Mesothelial cell of epicardium (in vitro differentiated cells): ENCODE measurements at regions not wholly inside any gene's neighbourhood (a gene's known extent, or its start where the extent isn't known, plus 50 kb on each side); places are given as distances from the start of the nearest gene placed in this dataset.

ENCODE experiments used
- DNase-seq, 2 experiments: peaks; one replicate each; pipeline ENCODE4 v3.0.0; 2021; ENCODE audit warnings: low spot score in 2 of 2; ENCODE audit not compliant: unreplicated experiment in 2 of 2
- H3K27ac Mint-ChIP-seq: 2 replicates; pipeline ENCODE4 v1.8.0; 2021; ENCODE audit warnings: mixed read lengths
- H3K27me3 Mint-ChIP-seq: 2 replicates; pipeline ENCODE4 v1.8.0; 2021; ENCODE audit warnings: low read depth, mixed read lengths
- H3K36me3 Mint-ChIP-seq: 2 replicates; pipeline ENCODE4 v1.8.0; 2021; ENCODE audit warnings: mixed read lengths
- H3K4me1 Mint-ChIP-seq: 2 replicates; pipeline ENCODE4 v1.8.0; 2021; ENCODE audit warnings: mixed read lengths
- H3K4me3 Mint-ChIP-seq: 2 replicates; pipeline ENCODE4 v1.8.0; 2021; ENCODE audit warnings: mild to moderate bottlenecking, moderate library complexity, mixed read lengths
- H3K9me3 Mint-ChIP-seq: 2 replicates; pipeline ENCODE4 v1.8.0; 2021; ENCODE audit warnings: mixed read lengths
- TF ChIP-seq, protein P1 (sequence below): fragments of 200-600 bp; sonication (generic); IDR thresholded peaks from one replicate; pipeline ENCODE4 v1.5.0; 2021; ENCODE audit warnings: antibody characterized with exemption; ENCODE audit not compliant: unreplicated experiment

DNA sequence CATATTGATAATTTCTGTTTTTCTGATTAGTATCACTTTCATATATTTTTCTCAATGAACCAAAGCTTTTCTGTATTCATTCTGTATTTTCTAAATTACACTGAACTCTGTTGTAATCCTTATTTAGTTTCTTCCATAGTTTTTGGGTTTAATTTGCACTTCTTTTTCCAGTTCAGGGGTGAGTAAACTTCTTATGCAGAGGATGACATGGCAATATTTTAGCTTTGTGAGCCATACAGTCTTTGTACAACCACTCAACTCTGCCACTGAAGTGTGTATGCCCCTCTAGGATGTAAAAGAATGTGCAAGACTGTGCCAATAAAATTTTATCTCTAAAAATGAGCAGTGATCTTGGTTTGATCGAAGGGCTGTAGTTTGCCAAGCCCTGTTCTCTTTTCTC is 239.0 kb upstream of the CITED2 start:
- DNase-seq = no peak
- peaks cover 20% of the 10 kb centered on the region for H3K9me3 Mint-ChIP-seq
- TF ChIP-seq, protein P1, sequence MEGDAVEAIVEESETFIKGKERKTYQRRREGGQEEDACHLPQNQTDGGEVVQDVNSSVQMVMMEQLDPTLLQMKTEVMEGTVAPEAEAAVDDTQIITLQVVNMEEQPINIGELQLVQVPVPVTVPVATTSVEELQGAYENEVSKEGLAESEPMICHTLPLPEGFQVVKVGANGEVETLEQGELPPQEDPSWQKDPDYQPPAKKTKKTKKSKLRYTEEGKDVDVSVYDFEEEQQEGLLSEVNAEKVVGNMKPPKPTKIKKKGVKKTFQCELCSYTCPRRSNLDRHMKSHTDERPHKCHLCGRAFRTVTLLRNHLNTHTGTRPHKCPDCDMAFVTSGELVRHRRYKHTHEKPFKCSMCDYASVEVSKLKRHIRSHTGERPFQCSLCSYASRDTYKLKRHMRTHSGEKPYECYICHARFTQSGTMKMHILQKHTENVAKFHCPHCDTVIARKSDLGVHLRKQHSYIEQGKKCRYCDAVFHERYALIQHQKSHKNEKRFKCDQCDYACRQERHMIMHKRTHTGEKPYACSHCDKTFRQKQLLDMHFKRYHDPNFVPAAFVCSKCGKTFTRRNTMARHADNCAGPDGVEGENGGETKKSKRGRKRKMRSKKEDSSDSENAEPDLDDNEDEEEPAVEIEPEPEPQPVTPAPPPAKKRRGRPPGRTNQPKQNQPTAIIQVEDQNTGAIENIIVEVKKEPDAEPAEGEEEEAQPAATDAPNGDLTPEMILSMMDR = no peak
- H3K27me3 Mint-ChIP-seq = no peaks in the 10 kb centered on the region
- H3K4me1 Mint-ChIP-seq = peaks cover 4% of the 10 kb centered on the region
- peaks cover 3% of the 10 kb centered on the region for H3K36me3 Mint-ChIP-seq
- no peak overlapping the region for H3K4me3 Mint-ChIP-seq
- no peak overlapping the region for H3K27ac Mint-ChIP-seq

DNA sequence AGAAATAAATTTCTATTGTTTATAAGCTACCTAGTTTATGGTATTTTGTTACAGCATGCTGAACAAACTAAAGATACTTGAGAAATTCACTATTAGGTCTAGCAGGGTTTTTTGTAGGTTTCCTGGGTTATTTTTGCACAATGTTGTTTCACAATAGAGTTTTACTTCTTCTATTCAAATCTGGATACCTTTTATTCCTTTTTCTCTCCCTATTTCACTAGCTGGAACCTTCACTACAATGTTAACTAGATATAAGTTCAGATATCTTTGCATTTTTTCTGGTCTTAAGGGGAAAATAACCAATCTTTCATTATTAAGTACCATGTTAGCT is 237.7 kb upstream of the CITED2 start:
- TF ChIP-seq, protein P1 = no peak
- Mint-ChIP-seq H3K4me1 (peaks cover 17% of the 10 kb centered on the region), H3K4me3 (no peak overlapping the region), H3K36me3 (peaks cover 1% of the 10 kb centered on the region), H3K27ac (no peak overlapping the region), H3K27me3 (no peaks in the 10 kb centered on the region), H3K9me3 (peaks cover 12% of the 10 kb centered on the region)
- DNase-seq = no peak

DNA sequence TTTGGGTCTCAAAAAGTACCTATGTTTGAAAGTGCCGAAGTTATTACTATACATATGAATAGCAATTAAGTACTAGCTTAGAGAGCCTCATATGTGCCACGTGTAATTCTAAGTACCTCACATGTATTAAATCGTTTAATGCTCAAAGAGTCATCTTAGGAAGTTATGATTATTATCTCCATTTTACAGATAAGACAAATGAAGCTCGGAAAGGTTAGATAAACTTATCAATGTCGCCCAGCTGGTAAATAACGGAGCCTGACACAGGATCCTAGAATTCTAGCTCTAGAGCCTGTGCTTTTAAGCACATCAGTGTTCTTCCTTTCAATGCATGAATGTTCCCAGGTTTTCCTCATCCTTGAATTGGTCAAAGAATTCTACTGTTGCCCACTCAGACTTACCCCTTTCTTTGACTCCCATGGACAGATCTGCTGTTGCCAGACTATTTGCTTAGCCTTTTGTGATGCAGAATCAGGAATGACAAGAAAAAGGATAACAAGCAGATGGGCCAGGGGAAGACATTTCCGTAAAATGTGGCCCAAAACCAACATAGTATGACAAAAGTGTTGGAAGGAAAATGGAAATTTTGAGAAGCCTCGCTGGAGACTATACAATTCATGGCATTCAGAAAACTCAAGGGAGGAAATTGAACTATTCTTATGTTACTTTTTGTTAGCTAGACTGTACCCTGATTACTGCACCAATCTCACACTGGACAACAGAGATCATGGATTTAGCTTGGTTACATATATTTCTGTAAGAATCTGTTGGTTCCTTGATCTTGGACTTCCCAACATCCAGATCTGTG is 237.1 kb upstream of the CITED2 start:
- TF ChIP-seq, protein P1 = no peak
- Mint-ChIP-seq H3K9me3 (peaks cover 8% of the 10 kb centered on the region), H3K4me1 (peaks cover 22% of the 10 kb centered on the region), H3K27ac (no peak overlapping the region), H3K36me3 (peaks cover 1% of the 10 kb centered on the region), H3K4me3 (no peak overlapping the region), H3K27me3 (no peaks in the 10 kb centered on the region)
- no peak for DNase-seq

DNA sequence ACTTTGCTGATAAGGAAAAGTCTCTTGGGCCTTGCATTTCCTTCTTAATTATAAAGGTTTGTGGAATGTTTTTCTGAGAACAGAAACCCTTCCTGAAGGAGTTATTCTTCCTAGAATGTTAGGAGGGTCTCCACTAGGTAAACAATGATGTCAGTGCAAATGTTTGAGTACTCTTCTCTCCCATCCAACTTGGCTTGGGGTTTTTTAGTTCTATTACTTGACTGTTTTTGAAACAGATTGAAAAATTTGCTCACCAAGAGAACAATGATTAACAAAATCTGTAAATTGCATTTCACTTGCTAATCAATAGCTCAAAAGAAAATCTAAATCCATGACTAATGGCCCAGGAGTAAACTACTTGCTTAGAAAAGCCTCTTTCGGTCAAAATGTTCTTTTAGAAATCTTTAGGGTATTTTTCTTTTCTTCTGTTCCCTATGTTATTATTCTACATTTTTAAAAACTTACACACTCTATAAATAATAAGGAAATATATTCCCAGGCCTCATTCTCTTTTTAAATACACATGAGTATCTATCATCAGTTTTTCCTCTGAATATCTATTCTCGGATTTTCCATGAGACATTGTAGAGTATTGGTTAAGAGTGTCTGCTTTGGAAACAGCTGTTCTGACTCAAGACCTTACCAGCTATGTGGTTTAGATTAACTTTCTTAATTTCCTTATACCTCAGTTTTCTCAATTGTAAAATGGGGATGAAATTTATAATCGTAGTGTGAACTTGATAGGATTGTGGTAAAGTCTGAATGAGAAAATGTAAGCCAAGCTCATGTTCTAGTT is 234.2 kb upstream of the CITED2 start:
- Mint-ChIP-seq H3K9me3 (peaks cover 12% of the 10 kb centered on the region), H3K4me1 (peaks cover 22% of the 10 kb centered on the region), H3K27me3 (no peaks in the 10 kb centered on the region), H3K27ac (peak overlapping the region; percentile 90), H3K4me3 (no peak overlapping the region), H3K36me3 (no peaks in the 10 kb centered on the region)
- no peak for DNase-seq
- TF ChIP-seq, protein P1 = no peak

DNA sequence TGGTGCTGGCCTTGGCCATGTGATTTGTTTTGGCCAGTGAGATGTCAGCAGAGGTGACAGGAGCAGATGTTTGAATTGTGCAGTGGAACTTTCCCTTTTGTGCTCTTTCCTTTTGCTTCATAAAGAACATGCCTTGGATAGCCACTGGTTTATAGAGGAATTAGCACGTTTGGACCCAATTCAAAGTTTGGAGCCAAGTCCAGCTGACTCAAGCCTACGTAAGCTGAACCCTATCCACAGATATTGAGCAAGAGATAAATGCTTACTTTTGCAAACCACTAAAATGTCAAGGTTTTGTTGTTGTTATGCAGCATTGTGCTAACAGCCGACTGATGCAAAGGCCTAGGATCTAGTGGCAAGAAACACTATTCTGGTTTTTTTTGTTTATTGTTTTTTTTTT is 230.9 kb upstream of the CITED2 start:
- peaks cover 34% of the 10 kb centered on the region for H3K4me1 Mint-ChIP-seq
- no peak for DNase-seq
- no peak overlapping the region for H3K27ac Mint-ChIP-seq
- no peaks in the 10 kb centered on the region for H3K27me3 Mint-ChIP-seq
- no peak overlapping the region for H3K4me3 Mint-ChIP-seq
- H3K9me3 Mint-ChIP-seq = peaks cover 12% of the 10 kb centered on the region
- H3K36me3 Mint-ChIP-seq = no peaks in the 10 kb centered on the region
- TF ChIP-seq, protein P1 = no peak
